ENCODE measurements at regions not wholly inside any gene's neighbourhood (a gene's known extent, or its start where the extent isn't known, plus 50 kb on each side); places are given as distances from the start of the nearest gene placed in this dataset.
A peak's percentile ranks its signal among the peaks of the same experiment; 100 is the strongest.

- no peak overlapping the region for H2AFZ ChIP-seq (ENCODE audit: low read depth)
- H3K79me2 ChIP-seq (ENCODE audit: insufficient read depth): no peaks in the 10 kb centered on the region
- no peaks in the 10 kb centered on the region for H4K20me1 ChIP-seq (ENCODE audit: insufficient read depth)
- TF ChIP-seq SIN3A (IDR thresholded peaks at IDR 0.05; ENCODE audit: borderline replicate concordance, low read depth, low read length) (no peak), CTCF (IDR thresholded peaks at IDR 0.05) (no peak), CHD2 (IDR thresholded peaks at IDR 0.05; ENCODE audit: low read length, partially characterized antibody) (no peak), EZH2phosphoT487 (IDR thresholded peaks at IDR 0.05; ENCODE audit: borderline replicate concordance, low read depth) (no peak), MEF2A (IDR thresholded peaks at IDR 0.05; ENCODE audit: borderline replicate concordance, low read depth) (no peak), FOXM1 (IDR thresholded peaks at IDR 0.05; ENCODE audit: low read depth) (no peak), MXI1 (IDR thresholded peaks at IDR 0.05; ENCODE audit: low read depth, low read length) (no peak), RXRA (IDR thresholded peaks at IDR 0.05; ENCODE audit: borderline replicate concordance, low read depth) (no peak), RAD21 (IDR thresholded peaks at IDR 0.05; ENCODE audit: low read length) (no peak), NRF1 (IDR thresholded peaks at IDR 0.05; ENCODE audit: low read depth, low read length) (no peak), JUND (IDR thresholded peaks at IDR 0.05) (no peak)
- TF ChIP-seq, protein P1, sequence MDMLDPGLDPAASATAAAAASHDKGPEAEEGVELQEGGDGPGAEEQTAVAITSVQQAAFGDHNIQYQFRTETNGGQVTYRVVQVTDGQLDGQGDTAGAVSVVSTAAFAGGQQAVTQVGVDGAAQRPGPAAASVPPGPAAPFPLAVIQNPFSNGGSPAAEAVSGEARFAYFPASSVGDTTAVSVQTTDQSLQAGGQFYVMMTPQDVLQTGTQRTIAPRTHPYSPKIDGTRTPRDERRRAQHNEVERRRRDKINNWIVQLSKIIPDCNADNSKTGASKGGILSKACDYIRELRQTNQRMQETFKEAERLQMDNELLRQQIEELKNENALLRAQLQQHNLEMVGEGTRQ (IDR thresholded peaks at IDR 0.05; ENCODE audit: borderline replicate concordance, low read depth, low read length): no peak
- CTCF ChIA-PET: no interaction called here
- POLR2A ChIA-PET: no interaction called here
- H3K9me3 ChIP-seq: no peaks in the 10 kb centered on the region
- peak overlapping the region in 1 of 2 experiments; percentile 23; a peak in 1 of 4 replicates for H3K27ac ChIP-seq (ENCODE audit: low read depth in 2 of 2, low read length in 1 of 2)
- no peaks in the 10 kb centered on the region for H3F3A ChIP-seq (replicated peaks; ENCODE audit: insufficient read depth)
- DNase-seq: no peak
- H3K27me3 ChIP-seq (ENCODE audit: insufficient read depth): no peaks in the 10 kb centered on the region
- WGBS (ENCODE audit: low lambda C conversion rate): 17% methylated on average over 1 of the region's 1 CpG
- no peaks in the 10 kb centered on the region for H3K36me3 ChIP-seq (replicated peaks in 1 of 2; ENCODE audit: control insufficient read depth in 1 of 2, insufficient read depth in 2 of 2, low read length in 1 of 2)
- H3K4me3 ChIP-seq (ENCODE audit: low read depth in 2 of 2, low read length in 1 of 2): no peak overlapping the region
- H3K9me2 ChIP-seq: no peaks in the 10 kb centered on the region
- H3K9ac ChIP-seq: no peak overlapping the region
- H3K4me2 ChIP-seq: no peak overlapping the region
- no peaks in the 10 kb centered on the region; a peak in 1 of 4 replicates for H3K4me1 ChIP-seq (ENCODE audit: control insufficient read depth in 1 of 2, insufficient read depth in 2 of 2, low read depth in 1 of 2, low read length in 1 of 2)
These were observed 241.5 kb upstream of the IGFBP7 start for GRCh38 chr4:57351731-57352130.

DNA sequence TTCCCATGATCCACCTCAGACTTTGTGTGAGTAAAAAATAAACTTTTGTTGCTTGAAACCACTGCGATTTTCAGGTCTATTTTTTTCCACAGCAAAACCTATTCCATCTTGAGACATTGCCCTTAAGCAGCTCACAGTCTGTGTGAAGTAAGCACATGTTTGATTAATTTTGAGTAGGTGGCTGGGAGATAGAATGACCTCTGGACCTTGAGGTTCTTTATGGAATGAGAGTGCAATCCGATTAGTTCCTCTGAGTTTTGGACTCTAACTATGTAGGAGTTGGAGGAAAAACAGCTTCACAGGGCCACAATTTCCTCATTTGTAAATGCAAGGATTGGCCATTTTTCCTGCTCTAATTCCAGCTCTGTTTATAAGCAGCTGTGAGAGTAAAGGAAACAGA, 234.1 kb upstream of the IGFBP7 start:
- H2AFZ ChIP-seq (ENCODE audit: low read depth): no peak overlapping the region
- ChIA-PET POLR2A (no interaction called here), CTCF (no interaction called here)
- no peaks in the 10 kb centered on the region for H3K79me2 ChIP-seq (ENCODE audit: insufficient read depth)
- DNase-seq: no peak
- TF ChIP-seq, protein P2, sequence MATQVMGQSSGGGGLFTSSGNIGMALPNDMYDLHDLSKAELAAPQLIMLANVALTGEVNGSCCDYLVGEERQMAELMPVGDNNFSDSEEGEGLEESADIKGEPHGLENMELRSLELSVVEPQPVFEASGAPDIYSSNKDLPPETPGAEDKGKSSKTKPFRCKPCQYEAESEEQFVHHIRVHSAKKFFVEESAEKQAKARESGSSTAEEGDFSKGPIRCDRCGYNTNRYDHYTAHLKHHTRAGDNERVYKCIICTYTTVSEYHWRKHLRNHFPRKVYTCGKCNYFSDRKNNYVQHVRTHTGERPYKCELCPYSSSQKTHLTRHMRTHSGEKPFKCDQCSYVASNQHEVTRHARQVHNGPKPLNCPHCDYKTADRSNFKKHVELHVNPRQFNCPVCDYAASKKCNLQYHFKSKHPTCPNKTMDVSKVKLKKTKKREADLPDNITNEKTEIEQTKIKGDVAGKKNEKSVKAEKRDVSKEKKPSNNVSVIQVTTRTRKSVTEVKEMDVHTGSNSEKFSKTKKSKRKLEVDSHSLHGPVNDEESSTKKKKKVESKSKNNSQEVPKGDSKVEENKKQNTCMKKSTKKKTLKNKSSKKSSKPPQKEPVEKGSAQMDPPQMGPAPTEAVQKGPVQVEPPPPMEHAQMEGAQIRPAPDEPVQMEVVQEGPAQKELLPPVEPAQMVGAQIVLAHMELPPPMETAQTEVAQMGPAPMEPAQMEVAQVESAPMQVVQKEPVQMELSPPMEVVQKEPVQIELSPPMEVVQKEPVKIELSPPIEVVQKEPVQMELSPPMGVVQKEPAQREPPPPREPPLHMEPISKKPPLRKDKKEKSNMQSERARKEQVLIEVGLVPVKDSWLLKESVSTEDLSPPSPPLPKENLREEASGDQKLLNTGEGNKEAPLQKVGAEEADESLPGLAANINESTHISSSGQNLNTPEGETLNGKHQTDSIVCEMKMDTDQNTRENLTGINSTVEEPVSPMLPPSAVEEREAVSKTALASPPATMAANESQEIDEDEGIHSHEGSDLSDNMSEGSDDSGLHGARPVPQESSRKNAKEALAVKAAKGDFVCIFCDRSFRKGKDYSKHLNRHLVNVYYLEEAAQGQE (IDR thresholded peaks at IDR 0.05; ENCODE audit: low read depth, low read length): no peak
- TF ChIP-seq NFIC (IDR thresholded peaks at IDR 0.05; ENCODE audit: borderline replicate concordance) (no peak), SIN3A (IDR thresholded peaks at IDR 0.05; ENCODE audit: borderline replicate concordance, low read depth, low read length) (no peak), RFX5 (IDR thresholded peaks at IDR 0.05; ENCODE audit: low read length) (no peak), RXRA (IDR thresholded peaks at IDR 0.05; ENCODE audit: borderline replicate concordance, low read depth) (no peak), CTCF (IDR thresholded peaks at IDR 0.05) (no peak), MAX (IDR thresholded peaks at IDR 0.05; ENCODE audit: low read depth) (no peak)
- TF ChIP-seq, protein P1 (IDR thresholded peaks at IDR 0.05; ENCODE audit: borderline replicate concordance, low read depth, low read length): no peak
- no peak overlapping the region for H3K9ac ChIP-seq
- H3K9me3 ChIP-seq: no peaks in the 10 kb centered on the region
- no peaks in the 10 kb centered on the region for H3K36me3 ChIP-seq (replicated peaks in 1 of 2; ENCODE audit: control insufficient read depth in 1 of 2, insufficient read depth in 2 of 2, low read length in 1 of 2)
- no peaks in the 10 kb centered on the region for H4K20me1 ChIP-seq (ENCODE audit: insufficient read depth)
- H3K27ac ChIP-seq (ENCODE audit: low read depth in 2 of 2, low read length in 1 of 2): no peak overlapping the region
- no peaks in the 10 kb centered on the region for H3K4me1 ChIP-seq (ENCODE audit: control insufficient read depth in 1 of 2, insufficient read depth in 2 of 2, low read depth in 1 of 2, low read length in 1 of 2)
- no peaks in the 10 kb centered on the region for H3F3A ChIP-seq (replicated peaks; ENCODE audit: insufficient read depth)
- H3K9me2 ChIP-seq: no peaks in the 10 kb centered on the region
- H3K4me2 ChIP-seq: no peak overlapping the region
- no peak overlapping the region for H3K4me3 ChIP-seq (ENCODE audit: low read depth in 2 of 2, low read length in 1 of 2)
- H3K27me3 ChIP-seq (ENCODE audit: insufficient read depth): no peaks in the 10 kb centered on the region
- 18% methylated on average over 2 of the region's 2 CpGs for WGBS (ENCODE audit: low lambda C conversion rate)

All from SK-N-SH (cell line).